Esophagus (tissue), 2 donors: ENCODE measurements at regions not wholly inside any gene's neighbourhood (a gene's known extent, or its start where the extent isn't known, plus 50 kb on each side); places are given as distances from the start of the nearest gene placed in this dataset.

Experiments
- H3K27ac ChIP-seq, 2 donors: one replicate each; pipeline ENCODE4 v1.5.1; 2013; ENCODE audit warnings: low read depth in 2 of 2, mild to moderate bottlenecking in 2 of 2, inconsistent platforms in 1 of 2, low read length in 1 of 2, moderate library complexity in 1 of 2
- H3K27me3 ChIP-seq, 2 donors: one replicate each; pipeline ENCODE4 v1.6.1; 2013; ENCODE audit warnings: low read length in 2 of 2, control low read depth in 1 of 2, mild to moderate bottlenecking in 1 of 2; ENCODE audit not compliant: insufficient read depth in 2 of 2, control insufficient read depth in 1 of 2
- H3K36me3 ChIP-seq, 2 donors: one replicate each; pipeline ENCODE4 v1.6.1; 2013; ENCODE audit warnings: low read length in 1 of 2; ENCODE audit not compliant: control insufficient read depth in 2 of 2, insufficient read depth in 2 of 2
- H3K4me1 ChIP-seq, 2 donors: one replicate each; pipeline ENCODE4 v1.6.1; 2013; ENCODE audit warnings: low read length in 1 of 2; ENCODE audit not compliant: control insufficient read depth in 2 of 2, insufficient read depth in 2 of 2
- H3K4me3 ChIP-seq, 2 donors: one replicate each; pipeline ENCODE4 v1.5.1; 2013; ENCODE audit warnings: low read length in 2 of 2, mild to moderate bottlenecking in 2 of 2, low read depth in 1 of 2, moderate library complexity in 1 of 2
- H3K9me3 ChIP-seq, 2 donors: one replicate each; pipeline ENCODE4 v1.6.1; 2013; ENCODE audit warnings: mild to moderate bottlenecking in 2 of 2, low read depth in 1 of 2, low read length in 1 of 2, moderate library complexity in 1 of 2; ENCODE audit not compliant: control insufficient read depth in 2 of 2, insufficient read depth in 1 of 2
- WGBS, 2 donors: extraction: QIAGEN DNeasy Blood & Tissue Kit; methylation state at CpG; one replicate each; pipeline ENCODE4 v1.1.7; 2013; 5-methylcytosine and 5-hydroxymethylcytosine counted together
- donor health status: healthy with polysubstance abuse.
- donor health status: Bipolar disorder and iron deficiency.

- H3K9me3 ChIP-seq = no peaks in the 10 kb centered on the region
- H3K4me3 ChIP-seq = no peak overlapping the region
- no peak overlapping the region for H3K27ac ChIP-seq
- 65 to 70% methylated on average over 3 of the region's 3 CpGs for WGBS, 2 donors
- H3K27me3 ChIP-seq = peaks cover 0 to 3% of the 10 kb centered on the region in 2 donors
- H3K4me1 ChIP-seq = no peaks in the 10 kb centered on the region
- H3K36me3 ChIP-seq = no peaks in the 10 kb centered on the region
These were observed 140.4 kb upstream of the MMADHC start for GRCh38 chr2:149727927-149728326.

GRCh38 chr2:149725234-149725633 is 137.7 kb upstream of the MMADHC start:
- 49 to 50% methylated on average over 2 of the region's 2 CpGs for WGBS, 2 donors
- H3K36me3 ChIP-seq = no peaks in the 10 kb centered on the region
- no peaks in the 10 kb centered on the region for H3K4me1 ChIP-seq
- no peak overlapping the region for H3K27ac ChIP-seq
- H3K4me3 ChIP-seq = no peak overlapping the region
- H3K9me3 ChIP-seq = no peaks in the 10 kb centered on the region
- H3K27me3 ChIP-seq = peaks cover 0 to 3% of the 10 kb centered on the region in 2 donors

- Histone ChIP-seq H3K4me1 (no peaks in the 10 kb centered on the region), H3K4me3 (no peak overlapping the region), H3K9me3 (no peaks in the 10 kb centered on the region), H3K27me3 (peaks cover 0 to 3% of the 10 kb centered on the region in 2 donors), H3K27ac (no peak overlapping the region), H3K36me3 (no peaks in the 10 kb centered on the region)
- WGBS, 2 donors = 74 to 83% methylated on average over 4 of the region's 4 CpGs
These were observed 136.5 kb upstream of the MMADHC start for GRCh38 chr2:149724091-149724490.

GRCh38 chr2:149720615-149721014 is 133.0 kb upstream of the MMADHC start:
- WGBS, 2 donors = 38 to 55% methylated on average over 2 of the region's 2 CpGs
- no peaks in the 10 kb centered on the region for H3K27me3 ChIP-seq
- no peak overlapping the region for H3K27ac ChIP-seq
- H3K4me3 ChIP-seq = no peak overlapping the region
- no peaks in the 10 kb centered on the region for H3K9me3 ChIP-seq
- no peaks in the 10 kb centered on the region for H3K4me1 ChIP-seq
- no peaks in the 10 kb centered on the region for H3K36me3 ChIP-seq

GRCh38 chr2:149719695-149720094 is 132.1 kb upstream of the MMADHC start:
- Histone ChIP-seq H3K9me3 (no peaks in the 10 kb centered on the region), H3K4me3 (no peak overlapping the region), H3K36me3 (no peaks in the 10 kb centered on the region), H3K27ac (no peak overlapping the region), H3K27me3 (no peaks in the 10 kb centered on the region), H3K4me1 (no peaks in the 10 kb centered on the region)
- 82 to 83% methylated on average over 3 of the region's 3 CpGs for WGBS, 2 donors

GRCh38 chr2:149716687-149717086 is 129.1 kb upstream of the MMADHC start:
- Histone ChIP-seq H3K27ac (no peak overlapping the region), H3K27me3 (no peaks in the 10 kb centered on the region)
- WGBS, 2 donors = 72 to 74% methylated on average over 6 of the region's 6 CpGs

GRCh38 chr2:149715894-149716293 is 128.3 kb upstream of the MMADHC start:
- Histone ChIP-seq H3K36me3 (no peaks in the 10 kb centered on the region), H3K4me1 (no peaks in the 10 kb centered on the region), H3K27me3 (no peaks in the 10 kb centered on the region), H3K27ac (no peak overlapping the region), H3K9me3 (no peaks in the 10 kb centered on the region), H3K4me3 (no peak overlapping the region)
- 90 to 93% methylated on average over 2 of the region's 2 CpGs for WGBS, 2 donors

More at GRCh38 chr2:149716687-149717086, 129.1 kb upstream of the MMADHC start:
- Histone ChIP-seq H3K36me3 (no peaks in the 10 kb centered on the region), H3K9me3 (no peaks in the 10 kb centered on the region), H3K4me1 (no peaks in the 10 kb centered on the region), H3K4me3 (no peak overlapping the region)

- H3K4me1 ChIP-seq = no peaks in the 10 kb centered on the region
These were observed 127.5 kb upstream of the MMADHC start for GRCh38 chr2:149715005-149715592.

GRCh38 chr2:149709496-149710263 is 122.1 kb upstream of the MMADHC start:
- Histone ChIP-seq H3K4me3 (no peak overlapping the region), H3K27me3 (no peaks in the 10 kb centered on the region)

More at GRCh38 chr2:149715005-149715592, 127.5 kb upstream of the MMADHC start:
- Histone ChIP-seq H3K27me3 (no peaks in the 10 kb centered on the region), H3K9me3 (no peaks in the 10 kb centered on the region), H3K4me3 (no peak overlapping the region), H3K36me3 (no peaks in the 10 kb centered on the region), H3K27ac (no peak overlapping the region)
- 77% methylated on average over 3 of the region's 3 CpGs for WGBS, 2 donors

GRCh38 chr2:149703281-149703680 is 115.7 kb upstream of the MMADHC start:
- Histone ChIP-seq H3K9me3 (no peaks in the 10 kb centered on the region), H3K4me3 (no peak overlapping the region), H3K36me3 (no peaks in the 10 kb centered on the region), H3K27me3 (no peaks in the 10 kb centered on the region), H3K4me1 (no peaks in the 10 kb centered on the region), H3K27ac (no peak overlapping the region)
- WGBS, 2 donors = 90 to 93% methylated on average over 2 of the region's 2 CpGs

More at GRCh38 chr2:149709496-149710263, 122.1 kb upstream of the MMADHC start:
- Histone ChIP-seq H3K27ac (no peak overlapping the region), H3K4me1 (no peaks in the 10 kb centered on the region), H3K9me3 (no peaks in the 10 kb centered on the region), H3K36me3 (no peaks in the 10 kb centered on the region)
- 77 to 82% methylated on average over 8 of the region's 8 CpGs for WGBS, 2 donors
